Upper lobe of left lung (tissue), 6 donors: ENCODE measurements at regions not wholly inside any gene's neighbourhood (a gene's known extent, or its start where the extent isn't known, plus 50 kb on each side); places are given as distances from the start of the nearest gene placed in this dataset.

Experiments
- ATAC-seq, 2 donors: fragments of 200-7000 bp; cut with Tn5 transposase; one replicate each; pipeline ENCODE4 v1.9.1; 2022; ENCODE audit warnings: mild to moderate bottlenecking in 2 of 2, moderate library complexity in 2 of 2; ENCODE audit not compliant: low FRiP score in 2 of 2
- DNase-seq, 2 donors: peaks; one replicate each; pipeline ENCODE4 v3.0.0-alpha.2; 2019 to 2020
- H3K27ac ChIP-seq, 4 donors: fragments of 200-600 bp; sonication (generic); one replicate each; pipeline ENCODE4 v1.5.1; 2016 to 2019
- H3K27me3 ChIP-seq, 4 donors: fragments of 200-600 bp; sonication (generic); one replicate each; pipeline ENCODE4 v1.5.1; 2017 to 2019
- H3K36me3 ChIP-seq, 4 donors: fragments of 200-600 bp; sonication (generic); one replicate each; pipeline ENCODE4 v1.5.1; 2016 to 2019
- H3K4me1 ChIP-seq, 4 donors: fragments of 200-600 bp; sonication (generic); one replicate each; pipeline ENCODE4 v1.5.1; 2018 to 2019
- H3K4me3 ChIP-seq, 4 donors: fragments of 200-600 bp; sonication (generic); one replicate each; pipeline ENCODE4 v1.5.1; 2017 to 2019; ENCODE audit warnings: mild to moderate bottlenecking in 2 of 4, moderate library complexity in 1 of 4
- H3K9me3 ChIP-seq, 4 donors: fragments of 200-600 bp; sonication (generic); one replicate each; pipeline ENCODE4 v1.5.1; 2018 to 2019
- CTCF ChIP-seq, 6 experiments: fragments of 450-650 bp in 4 of 6; fragments of 200-600 bp in 2 of 6; sonication (generic) in 2 of 6; IDR thresholded peaks; one replicate each; pipeline ENCODE4 v1.5.1; 2016 to 2019; ENCODE audit warnings: antibody characterized with exemption in 6 of 6
- EP300 ChIP-seq, 4 donors: sonication (generic); formaldehyde crosslinking; IDR thresholded peaks; one replicate each; pipeline ENCODE4 v1.5.1; 2017; ENCODE audit warnings: antibody characterized with exemption in 4 of 4, control low read depth in 2 of 4
- POLR2A ChIP-seq, 4 donors: fragments of 450-650 bp; IDR thresholded peaks; one replicate each; pipeline ENCODE4 v1.5.1; 2016 to 2017; ENCODE audit warnings: antibody characterized with exemption in 4 of 4, mild to moderate bottlenecking in 2 of 4
- POLR2AphosphoS5 ChIP-seq, 2 donors: sonication (generic); formaldehyde crosslinking; IDR thresholded peaks; one replicate each; pipeline ENCODE4 v1.5.1; 2017; ENCODE audit warnings: antibody characterized with exemption in 2 of 2
- WGBS, 2 donors: methylation state at CpG; one replicate each; pipeline ENCODE4 v1.1.5; 2017 to 2018; 5-methylcytosine and 5-hydroxymethylcytosine counted together
- donor health status: DM: no; HTN: no; CAD: no; lungs with moderate emphysema.
- donor health status: DM: no; HTN: yes; CAD: no; lungs with severe emphysema.

GRCh38 chr11:95358511-95359340, 127.7 kb upstream of the SESN3 start:
- 50 to 56% methylated on average over 5 of the region's 5 CpGs for WGBS, 2 donors
- Histone ChIP-seq H3K4me3 (no peak overlapping the region), H3K27ac (no peak overlapping the region), H3K36me3 (no peaks in the 10 kb centered on the region), H3K27me3 (no peaks in the 10 kb centered on the region), H3K9me3 (no peaks in the 10 kb centered on the region), H3K4me1 (peaks cover 0 to 25% (median 5%) of the 10 kb centered on the region in 4 donors)
- TF ChIP-seq POLR2A (IDR thresholded peaks at IDR 0.05) (no peak), EP300 (IDR thresholded peaks at IDR 0.05) (no peak), POLR2AphosphoS5 (IDR thresholded peaks at IDR 0.05) (no peak), CTCF (IDR thresholded peaks at IDR 0.05) (no peak)
- no peak for ATAC-seq
- DNase-seq: no peak

GRCh38 chr11:95354304-95354703, 123.3 kb upstream of the SESN3 start:
- H3K9me3 ChIP-seq: no peaks in the 10 kb centered on the region
- no peak overlapping the region for H3K4me3 ChIP-seq
- H3K27me3 ChIP-seq: no peaks in the 10 kb centered on the region
- no peak overlapping the region for H3K27ac ChIP-seq
- H3K36me3 ChIP-seq: no peaks in the 10 kb centered on the region
- peaks cover 0 to 6% (median 0%) of the 10 kb centered on the region in 4 donors for H3K4me1 ChIP-seq
- no peak for TF ChIP-seq CTCF (IDR thresholded peaks at IDR 0.05)
- TF ChIP-seq POLR2AphosphoS5 (IDR thresholded peaks at IDR 0.05): no peak
- TF ChIP-seq EP300 (IDR thresholded peaks at IDR 0.05): no peak
- TF ChIP-seq POLR2A (IDR thresholded peaks at IDR 0.05): no peak
- no peak for DNase-seq
- ATAC-seq: no peak

GRCh38 chr11:95353706-95354105, 122.7 kb upstream of the SESN3 start:
- Histone ChIP-seq H3K4me3 (no peak overlapping the region), H3K4me1 (peaks cover 0 to under 1% (median 0%) of the 10 kb centered on the region in 4 donors), H3K27ac (no peak overlapping the region), H3K36me3 (no peaks in the 10 kb centered on the region), H3K27me3 (no peaks in the 10 kb centered on the region), H3K9me3 (no peaks in the 10 kb centered on the region)
- DNase-seq: no peak
- TF ChIP-seq POLR2AphosphoS5 (IDR thresholded peaks at IDR 0.05) (no peak), POLR2A (IDR thresholded peaks at IDR 0.05) (no peak)
- no peak for ATAC-seq

- 76 to 79% methylated on average over 2 of the region's 2 CpGs for WGBS, 2 donors
- no peaks in the 10 kb centered on the region for H3K36me3 ChIP-seq
- no peak overlapping the region for H3K4me3 ChIP-seq
- no peak for DNase-seq
- no peaks in the 10 kb centered on the region for H3K27me3 ChIP-seq
- no peak overlapping the region for H3K27ac ChIP-seq
- no peak for ATAC-seq
- H3K4me1 ChIP-seq: no peaks in the 10 kb centered on the region
- TF ChIP-seq CTCF (IDR thresholded peaks at IDR 0.05): no peak
- no peak for TF ChIP-seq EP300 (IDR thresholded peaks at IDR 0.05)
- no peak for TF ChIP-seq POLR2AphosphoS5 (IDR thresholded peaks at IDR 0.05)
- no peak for TF ChIP-seq POLR2A (IDR thresholded peaks at IDR 0.05)
- no peaks in the 10 kb centered on the region for H3K9me3 ChIP-seq
Measured at GRCh38 chr11:95352733-95353346, 121.8 kb upstream of the SESN3 start.

- no peak for ATAC-seq
- no peaks in the 10 kb centered on the region for H3K36me3 ChIP-seq
- H3K27me3 ChIP-seq: no peaks in the 10 kb centered on the region
- no peaks in the 10 kb centered on the region for H3K9me3 ChIP-seq
- H3K4me1 ChIP-seq: no peaks in the 10 kb centered on the region
- no peak overlapping the region for H3K4me3 ChIP-seq
- no peak for DNase-seq
- no peak for TF ChIP-seq POLR2A (IDR thresholded peaks at IDR 0.05)
- TF ChIP-seq EP300 (IDR thresholded peaks at IDR 0.05): no peak
- no peak for TF ChIP-seq POLR2AphosphoS5 (IDR thresholded peaks at IDR 0.05)
- no peak for TF ChIP-seq CTCF (IDR thresholded peaks at IDR 0.05)
- no peak overlapping the region for H3K27ac ChIP-seq
Measured at GRCh38 chr11:95349345-95349942, 118.4 kb upstream of the SESN3 start.
